Gastroesophageal sphincter (tissue), 4 donors: ENCODE measurements at regions not wholly inside any gene's neighbourhood (a gene's known extent, or its start where the extent isn't known, plus 50 kb on each side); places are given as distances from the start of the nearest gene placed in this dataset.

Experiments
- ATAC-seq: fragments of 150-250 bp; one replicate; pipeline ENCODE4 v1.9.1; 2016; ENCODE audit warnings: mild to moderate bottlenecking, moderate library complexity
- H3K27ac ChIP-seq, 4 donors: fragments of 200-600 bp; sonication (generic) in 3 of 4; 1 replicate in 3 of 4; 2 replicates in 1 of 4; pipeline ENCODE4 v1.5.1; 2016 to 2019
- H3K27me3 ChIP-seq: fragments of 200-600 bp; sonication (generic); one replicate; pipeline ENCODE4 v1.5.1; 2019
- H3K36me3 ChIP-seq, 2 donors: fragments of 200-600 bp; sonication (generic); one replicate each; pipeline ENCODE4 v1.5.1; 2019; ENCODE audit warnings: control low read depth in 1 of 2
- H3K4me1 ChIP-seq, 3 donors: fragments of 200-600 bp; sonication (generic); 1 replicate in 2 of 3; 2 replicates in 1 of 3; pipeline ENCODE4 v1.5.1; 2016 to 2019; ENCODE audit warnings: control low read depth in 2 of 3
- H3K4me3 ChIP-seq, 2 donors: fragments of 200-600 bp; sonication (generic); one replicate each; pipeline ENCODE4 v1.5.1; 2019; ENCODE audit warnings: mild to moderate bottlenecking in 1 of 2, moderate library complexity in 1 of 2
- H3K9me3 ChIP-seq, 3 donors: fragments of 200-600 bp; sonication (generic); one replicate each; pipeline ENCODE4 v1.5.1; 2017 to 2019; ENCODE audit warnings: control low read depth in 2 of 3
- CTCF ChIP-seq, 4 experiments: fragments of 200-600 bp in 2 of 4; fragments of 450-650 bp in 2 of 4; sonication (generic) in 1 of 4; IDR thresholded peaks; one replicate each; pipeline ENCODE4 v1.5.1; 2017 to 2019; ENCODE audit warnings: antibody characterized with exemption in 4 of 4, mild to moderate bottlenecking in 2 of 4, moderate library complexity in 2 of 4
- EP300 ChIP-seq: sonication (generic); formaldehyde crosslinking; IDR thresholded peaks from one replicate; pipeline ENCODE4 v1.6.1; 2017; ENCODE audit warnings: antibody characterized with exemption, mild to moderate bottlenecking
- POLR2A ChIP-seq, 2 donors: fragments of 450-650 bp; IDR thresholded peaks; one replicate each; pipeline ENCODE4 v1.6.1; 2017; ENCODE audit warnings: antibody characterized with exemption in 2 of 2, mild to moderate bottlenecking in 2 of 2, moderate library complexity in 1 of 2
- POLR2AphosphoS5 ChIP-seq: sonication (generic); formaldehyde crosslinking; IDR thresholded peaks from one replicate; pipeline ENCODE4 v1.6.1; 2017; ENCODE audit warnings: antibody characterized with exemption
- WGBS, 2 donors: methylation state at CpG; one replicate each; pipeline ENCODE4 v1.1.5; 2018; ENCODE audit warnings: low coverage in 1 of 2; 5-methylcytosine and 5-hydroxymethylcytosine counted together

- no peak for ATAC-seq
- Histone ChIP-seq H3K36me3 (no peaks in the 10 kb centered on the region), H3K27ac (no peak overlapping the region), H3K27me3 (peaks cover 38% of the 10 kb centered on the region), H3K4me1 (no peaks in the 10 kb centered on the region), H3K9me3 (no peaks in the 10 kb centered on the region), H3K4me3 (no peak overlapping the region)
- TF ChIP-seq CTCF (IDR thresholded peaks at IDR 0.05) (no peak), POLR2AphosphoS5 (no peak), POLR2A (IDR thresholded peaks at IDR 0.05) (no peak)
- 80 to 94% methylated on average over 2 of the region's 2 CpGs for WGBS, 2 donors
These were observed 75.4 kb upstream of the EEF1E1 start for GRCh38 chr6:8177721-8178120.

GRCh38 chr6:8175046-8175777 lies 72.9 kb upstream of the EEF1E1 start:
- Histone ChIP-seq H3K27ac (no peak overlapping the region), H3K4me1 (no peaks in the 10 kb centered on the region), H3K36me3 (no peaks in the 10 kb centered on the region), H3K27me3 (peaks cover 17% of the 10 kb centered on the region), H3K4me3 (no peak overlapping the region), H3K9me3 (no peaks in the 10 kb centered on the region)
- ATAC-seq: no peak
- WGBS, 2 donors: 69 to 77% methylated on average over 3 of the region's 3 CpGs
- TF ChIP-seq POLR2A (IDR thresholded peaks at IDR 0.05): no peak
- TF ChIP-seq POLR2AphosphoS5: no peak
- no peak for TF ChIP-seq CTCF (IDR thresholded peaks at IDR 0.05)
- TF ChIP-seq EP300: no peak

GRCh38 chr6:8174571-8174970 lies 72.2 kb upstream of the EEF1E1 start:
- TF ChIP-seq EP300: no peak
- TF ChIP-seq CTCF (IDR thresholded peaks at IDR 0.05): no peak
- no peak for TF ChIP-seq POLR2AphosphoS5
- no peak for TF ChIP-seq POLR2A (IDR thresholded peaks at IDR 0.05)
- WGBS, 2 donors: 80 to 89% methylated on average over 4 to 6 of the region's 6 CpGs
- ATAC-seq: no peak
- no peaks in the 10 kb centered on the region for H3K36me3 ChIP-seq
- no peak overlapping the region for H3K27ac ChIP-seq
- no peaks in the 10 kb centered on the region for H3K9me3 ChIP-seq
- H3K27me3 ChIP-seq: peaks cover 11% of the 10 kb centered on the region
- no peaks in the 10 kb centered on the region for H3K4me1 ChIP-seq
- no peak overlapping the region for H3K4me3 ChIP-seq

- H3K4me3 ChIP-seq: no peak overlapping the region
- 77% methylated on average over 3 of the region's 4 CpGs; no CpG with 5 or more reads in 1 of the 2 donors for WGBS, 2 donors
- no peak for ATAC-seq
- H3K27me3 ChIP-seq: peaks cover 8% of the 10 kb centered on the region
- H3K4me1 ChIP-seq: no peaks in the 10 kb centered on the region
- no peaks in the 10 kb centered on the region for H3K9me3 ChIP-seq
- no peaks in the 10 kb centered on the region for H3K36me3 ChIP-seq
- TF ChIP-seq CTCF (IDR thresholded peaks at IDR 0.05) (no peak), POLR2A (IDR thresholded peaks at IDR 0.05) (no peak), POLR2AphosphoS5 (no peak), EP300 (no peak)
- H3K27ac ChIP-seq: no peak overlapping the region
These were observed 70.2 kb upstream of the EEF1E1 start for GRCh38 chr6:8172530-8172929.

- ATAC-seq: no peak
- WGBS, 2 donors: 74 to 81% methylated on average over 3 of the region's 3 CpGs
- Histone ChIP-seq H3K4me3 (no peak overlapping the region), H3K27me3 (peaks cover 4% of the 10 kb centered on the region), H3K9me3 (no peaks in the 10 kb centered on the region), H3K36me3 (no peaks in the 10 kb centered on the region), H3K4me1 (no peaks in the 10 kb centered on the region), H3K27ac (no peak overlapping the region)
- TF ChIP-seq POLR2A (IDR thresholded peaks at IDR 0.05): no peak
- TF ChIP-seq POLR2AphosphoS5: no peak
- TF ChIP-seq EP300: no peak
- no peak for TF ChIP-seq CTCF (IDR thresholded peaks at IDR 0.05)
These were observed 68.4 kb upstream of the EEF1E1 start for GRCh38 chr6:8170754-8171153.
